SK-N-MC (cell line): ENCODE measurements at regions not wholly inside any gene's neighbourhood (a gene's known extent, or its start where the extent isn't known, plus 50 kb on each side); places are given as distances from the start of the nearest gene placed in this dataset.

ENCODE experiments used
- EZH2 ChIP-seq: fragments of 200-600 bp; sonication (generic); IDR thresholded peaks from one replicate; pipeline ENCODE4 v1.6.1; 2017; ENCODE audit warnings: antibody characterized with exemption
- POLR2AphosphoS5 ChIP-seq: IDR thresholded peaks from 2 replicates; pipeline ENCODE4 v1.6.1; 2012; ENCODE audit warnings: mild to moderate bottlenecking, low read depth, low read length, borderline replicate concordance

DNA sequence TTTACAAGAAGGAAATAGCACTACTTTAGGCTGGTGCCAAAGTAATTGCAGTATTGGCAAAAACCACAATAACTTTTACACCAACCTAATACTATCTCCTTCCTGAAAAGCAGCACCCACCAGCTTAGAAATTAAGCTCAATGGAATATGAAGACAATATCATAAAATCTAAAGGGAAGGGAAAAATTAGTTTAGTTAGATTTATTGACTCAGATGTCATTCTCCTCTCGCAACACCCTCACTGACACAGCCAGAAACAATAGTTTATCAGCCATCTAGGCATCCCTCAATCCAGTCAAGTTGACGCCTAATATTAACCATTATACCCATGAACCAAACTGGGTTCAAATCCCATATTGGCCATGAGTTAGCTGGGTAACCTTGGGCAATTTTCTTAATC, 820.4 kb upstream of the EPHA5 start:
- TF ChIP-seq POLR2AphosphoS5, result no peak
- no peak for TF ChIP-seq EZH2
